ENCODE measurements at regions not wholly inside any gene's neighbourhood (a gene's known extent, or its start where the extent isn't known, plus 50 kb on each side); places are given as distances from the start of the nearest gene placed in this dataset.

- Mint-ChIP-seq H3K27me3 (peaks cover 0 to 3% of the 10 kb centered on the region in 2 donors), H3K36me3 (no peaks in the 10 kb centered on the region), H3K9me3 (peaks cover 0 to 2% (median 0%) of the 10 kb centered on the region in 5 donors), H3K4me1 (no peaks in the 10 kb centered on the region), H3K27ac (no peak overlapping the region), H3K4me3 (no peak overlapping the region)
- no peak overlapping the region for H3K4me3 ChIP-seq (ENCODE audit: low read length)
- H3K27ac ChIP-seq (ENCODE audit: low read depth, low read length) = no peak overlapping the region
- ChIA-PET CTCF (no interaction called here), POLR2A (no interaction called here)
- H3K9me3 ChIP-seq (ENCODE audit: low read length) = no peaks in the 10 kb centered on the region
- no peaks in the 10 kb centered on the region for H3K4me1 ChIP-seq (ENCODE audit: insufficient read depth, low read length)
- DNase-seq = no peak
- H3K36me3 ChIP-seq (ENCODE audit: insufficient read depth, low read length) = no peaks in the 10 kb centered on the region
- H3K27me3 ChIP-seq (ENCODE audit: insufficient read depth, low read length, poor library complexity, severe bottlenecking) = no peaks in the 10 kb centered on the region
These were observed 222.1 kb downstream of the NUAK1 start for GRCh38 chr12:105916760-105917039.

DNA sequence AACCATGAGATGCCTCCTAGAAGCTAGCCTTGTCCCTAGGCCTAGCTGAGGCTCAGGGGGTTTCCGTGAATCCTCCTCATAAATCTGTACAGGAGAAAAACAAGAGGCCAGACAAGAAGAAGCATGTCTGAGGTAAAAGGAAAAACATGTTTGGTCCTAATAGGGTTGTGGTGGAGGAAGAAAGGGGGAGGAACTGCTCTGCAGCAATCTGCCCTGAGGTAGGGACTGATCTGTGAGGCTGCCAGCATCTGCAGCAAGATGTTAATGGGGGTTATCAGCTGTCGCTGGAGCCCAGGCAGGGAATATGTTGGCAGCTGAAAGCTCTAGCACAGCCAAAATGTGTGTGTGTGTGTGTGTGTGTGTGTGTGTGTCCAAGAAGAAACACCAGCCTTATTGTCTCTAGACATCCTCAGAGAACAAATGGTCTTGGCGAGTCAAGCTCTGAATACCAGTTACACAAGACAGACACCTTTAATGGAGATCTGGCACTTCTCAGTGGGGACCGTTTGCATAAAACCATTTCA is 218.5 kb downstream of the NUAK1 start:
- Mint-ChIP-seq H3K9me3 (peaks cover 0 to 2% (median 0%) of the 10 kb centered on the region in 5 donors), H3K27me3 (peaks cover 0 to 2% of the 10 kb centered on the region in 2 donors), H3K4me1 (no peaks in the 10 kb centered on the region), H3K27ac (no peak overlapping the region), H3K4me3 (no peak overlapping the region), H3K36me3 (no peaks in the 10 kb centered on the region)
- no peaks in the 10 kb centered on the region for H3K4me1 ChIP-seq (ENCODE audit: insufficient read depth, low read length)
- no peak overlapping the region for H3K4me3 ChIP-seq (ENCODE audit: low read length)
- ChIA-PET CTCF (no interaction called here), POLR2A (interaction anchor here (0.7 kb wide), 1 partner anchor 21 kb away, joined by 3 read pairs; no protein-coding TSS in a partner anchor)
- no peak overlapping the region for H3K27ac ChIP-seq (ENCODE audit: low read depth, low read length)
- H3K36me3 ChIP-seq (ENCODE audit: insufficient read depth, low read length) = no peaks in the 10 kb centered on the region
- no peaks in the 10 kb centered on the region for H3K27me3 ChIP-seq (ENCODE audit: insufficient read depth, low read length, poor library complexity, severe bottlenecking)
- H3K9me3 ChIP-seq (ENCODE audit: low read length) = no peaks in the 10 kb centered on the region
- no peak for DNase-seq

DNA sequence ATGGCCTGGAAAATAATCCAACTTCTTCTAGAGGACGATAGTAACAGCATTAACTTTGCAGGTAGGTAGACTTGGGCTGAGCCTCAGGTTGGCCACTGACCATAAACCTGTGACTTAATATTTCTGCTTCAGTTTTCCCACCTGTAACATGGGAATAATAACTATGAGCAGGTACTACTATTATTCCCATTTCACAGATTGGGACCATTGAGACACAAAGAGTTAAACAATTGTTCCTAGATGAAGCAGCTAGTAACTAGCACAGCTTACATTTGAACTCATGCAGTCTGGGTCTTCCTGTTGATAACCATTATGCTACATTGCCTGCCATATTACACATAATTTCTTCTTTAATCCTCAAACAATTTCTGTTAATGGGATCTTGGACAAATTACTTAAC is 217.7 kb downstream of the NUAK1 start:
- H3K9me3 Mint-ChIP-seq = no peaks in the 10 kb centered on the region
- no peak for DNase-seq
- no peaks in the 10 kb centered on the region for H3K36me3 Mint-ChIP-seq
- no peaks in the 10 kb centered on the region for H3K27me3 ChIP-seq (ENCODE audit: insufficient read depth, low read length, poor library complexity, severe bottlenecking)
- peaks cover 0 to 2% of the 10 kb centered on the region in 2 donors for H3K27me3 Mint-ChIP-seq
- no peaks in the 10 kb centered on the region for H3K4me1 ChIP-seq (ENCODE audit: insufficient read depth, low read length)
- POLR2A ChIA-PET = interaction anchor here (0.7 kb wide), 1 partner anchor 22 kb away, joined by 3 read pairs; no protein-coding TSS in a partner anchor
- H3K4me3 ChIP-seq (ENCODE audit: low read length) = no peak overlapping the region
- no peak overlapping the region for H3K27ac Mint-ChIP-seq
- H3K27ac ChIP-seq (ENCODE audit: low read depth, low read length) = no peak overlapping the region
- H3K9me3 ChIP-seq (ENCODE audit: low read length) = no peaks in the 10 kb centered on the region
- no peak overlapping the region for H3K4me3 Mint-ChIP-seq
- no peaks in the 10 kb centered on the region for H3K36me3 ChIP-seq (ENCODE audit: insufficient read depth, low read length)
- no peaks in the 10 kb centered on the region for H3K4me1 Mint-ChIP-seq
- CTCF ChIA-PET = no interaction called here

GRCh38 chr12:105921872-105922669 is 216.7 kb downstream of the NUAK1 start:
- Histone ChIP-seq H3K4me3 (ENCODE audit: low read length) (no peak overlapping the region), H3K36me3 (ENCODE audit: insufficient read depth, low read length) (no peaks in the 10 kb centered on the region), H3K9me3 (ENCODE audit: low read length) (no peaks in the 10 kb centered on the region), H3K27ac (ENCODE audit: low read depth, low read length) (no peak overlapping the region), H3K27me3 (ENCODE audit: insufficient read depth, low read length, poor library complexity, severe bottlenecking) (no peaks in the 10 kb centered on the region), H3K4me1 (ENCODE audit: insufficient read depth, low read length) (no peaks in the 10 kb centered on the region)
- Mint-ChIP-seq H3K4me3 (no peak overlapping the region), H3K9me3 (peaks cover 0 to 3% (median 0%) of the 10 kb centered on the region in 5 donors), H3K36me3 (no peaks in the 10 kb centered on the region), H3K4me1 (no peaks in the 10 kb centered on the region), H3K27ac (no peak overlapping the region), H3K27me3 (peaks cover 0 to 2% of the 10 kb centered on the region in 2 donors)
- ChIA-PET POLR2A (no interaction called here), CTCF (no interaction called here)
- DNase-seq = no peak

DNA sequence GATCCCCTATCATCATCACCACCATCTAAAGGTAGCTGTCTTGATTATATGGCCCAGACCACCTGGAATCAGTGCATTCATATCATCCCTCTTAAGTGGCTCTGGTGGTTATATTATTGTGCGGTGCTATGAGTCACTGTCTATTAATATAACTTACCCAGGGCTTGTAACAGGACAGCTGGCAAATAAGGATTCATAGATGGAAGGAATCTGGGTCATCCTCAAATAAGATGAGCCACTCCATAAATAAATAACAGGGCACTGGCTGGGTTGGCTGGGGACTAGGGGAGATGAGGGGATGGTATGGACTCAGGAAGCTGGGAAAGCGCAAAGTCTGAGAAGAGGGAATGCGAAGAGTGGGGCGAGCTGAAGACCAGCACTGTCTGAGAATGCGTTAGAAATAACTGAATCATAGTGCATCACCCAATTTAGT is 216.1 kb downstream of the NUAK1 start:
- H3K27me3 Mint-ChIP-seq = peaks cover 0 to 2% of the 10 kb centered on the region in 2 donors
- no peak for DNase-seq
- no peak overlapping the region for H3K27ac Mint-ChIP-seq

GRCh38 chr12:105924526-105925208 is 214.1 kb downstream of the NUAK1 start:
- DNase-seq = no peak
- Histone ChIP-seq H3K4me3 (ENCODE audit: low read length) (no peak overlapping the region), H3K9me3 (ENCODE audit: low read length) (no peaks in the 10 kb centered on the region), H3K27me3 (ENCODE audit: insufficient read depth, low read length, poor library complexity, severe bottlenecking) (no peaks in the 10 kb centered on the region), H3K4me1 (ENCODE audit: insufficient read depth, low read length) (no peaks in the 10 kb centered on the region), H3K36me3 (ENCODE audit: insufficient read depth, low read length) (no peaks in the 10 kb centered on the region), H3K27ac (ENCODE audit: low read depth, low read length) (no peak overlapping the region)
- Mint-ChIP-seq H3K27ac (no peak overlapping the region), H3K9me3 (peaks cover 0 to 4% (median 0%) of the 10 kb centered on the region in 5 donors), H3K4me3 (no peak overlapping the region), H3K36me3 (no peaks in the 10 kb centered on the region), H3K4me1 (no peaks in the 10 kb centered on the region), H3K27me3 (peaks cover 0 to 2% of the 10 kb centered on the region in 2 donors)
- ChIA-PET CTCF (no interaction called here), POLR2A (no interaction called here)

More for the DNA sequence above, 216.1 kb downstream of the NUAK1 start:
- Histone ChIP-seq H3K36me3 (ENCODE audit: insufficient read depth, low read length) (no peaks in the 10 kb centered on the region), H3K27me3 (ENCODE audit: insufficient read depth, low read length, poor library complexity, severe bottlenecking) (no peaks in the 10 kb centered on the region), H3K4me3 (ENCODE audit: low read length) (no peak overlapping the region), H3K9me3 (ENCODE audit: low read length) (no peaks in the 10 kb centered on the region), H3K4me1 (ENCODE audit: insufficient read depth, low read length) (no peaks in the 10 kb centered on the region), H3K27ac (ENCODE audit: low read depth, low read length) (no peak overlapping the region)
- Mint-ChIP-seq H3K9me3 (peaks cover 0 to 3% (median 0%) of the 10 kb centered on the region in 5 donors), H3K36me3 (no peaks in the 10 kb centered on the region), H3K4me3 (no peak overlapping the region), H3K4me1 (no peaks in the 10 kb centered on the region)
- POLR2A ChIA-PET = no interaction called here
- CTCF ChIA-PET = no interaction called here

DNA sequence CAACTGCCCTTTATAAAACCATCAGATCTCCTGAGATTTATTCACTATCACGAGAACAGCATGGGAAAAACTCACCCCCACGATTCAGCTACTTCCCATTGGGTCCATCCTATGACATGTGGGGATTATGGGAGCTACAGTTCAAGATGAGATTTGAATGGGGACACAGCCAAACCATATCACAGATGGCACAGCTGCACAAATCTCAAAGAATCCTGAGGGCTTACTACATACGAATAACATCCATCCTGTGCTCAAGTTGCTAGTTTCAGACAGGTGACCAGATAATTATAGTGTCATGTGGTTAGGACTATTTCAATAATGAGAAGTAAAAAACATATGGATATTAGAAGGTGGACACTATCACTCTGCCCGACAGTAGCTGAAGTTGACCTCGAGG is 211.2 kb downstream of the NUAK1 start:
- ChIA-PET POLR2A (no interaction called here), CTCF (no interaction called here)
- no peaks in the 10 kb centered on the region for H3K27me3 ChIP-seq (ENCODE audit: insufficient read depth, low read length, poor library complexity, severe bottlenecking)
- H3K36me3 ChIP-seq (ENCODE audit: insufficient read depth, low read length) = no peaks in the 10 kb centered on the region
- no peak overlapping the region for H3K27ac ChIP-seq (ENCODE audit: low read depth, low read length)
- no peaks in the 10 kb centered on the region for H3K4me1 Mint-ChIP-seq
- peaks cover 0 to 7% (median 0%) of the 10 kb centered on the region in 5 donors for H3K9me3 Mint-ChIP-seq
- H3K9me3 ChIP-seq (ENCODE audit: low read length) = no peaks in the 10 kb centered on the region
- DNase-seq = no peak
- H3K27me3 Mint-ChIP-seq = no peaks in the 10 kb centered on the region
- no peaks in the 10 kb centered on the region for H3K4me1 ChIP-seq (ENCODE audit: insufficient read depth, low read length)
- no peaks in the 10 kb centered on the region for H3K36me3 Mint-ChIP-seq
- no peak overlapping the region for H3K27ac Mint-ChIP-seq
- H3K4me3 Mint-ChIP-seq = no peak overlapping the region
- no peak overlapping the region for H3K4me3 ChIP-seq (ENCODE audit: low read length)

- Mint-ChIP-seq H3K4me3 (no peak overlapping the region), H3K36me3 (no peaks in the 10 kb centered on the region), H3K27me3 (no peaks in the 10 kb centered on the region), H3K4me1 (no peaks in the 10 kb centered on the region), H3K9me3 (peaks cover 0 to 7% (median 0%) of the 10 kb centered on the region in 5 donors), H3K27ac (no peak overlapping the region)
- Histone ChIP-seq H3K27me3 (ENCODE audit: insufficient read depth, low read length, poor library complexity, severe bottlenecking) (no peaks in the 10 kb centered on the region), H3K9me3 (ENCODE audit: low read length) (no peaks in the 10 kb centered on the region), H3K4me3 (ENCODE audit: low read length) (no peak overlapping the region), H3K27ac (ENCODE audit: low read depth, low read length) (no peak overlapping the region), H3K36me3 (ENCODE audit: insufficient read depth, low read length) (no peaks in the 10 kb centered on the region), H3K4me1 (ENCODE audit: insufficient read depth, low read length) (no peaks in the 10 kb centered on the region)
- POLR2A ChIA-PET = no interaction called here
- CTCF ChIA-PET = no interaction called here
- DNase-seq = no peak
These were observed 210.3 kb downstream of the NUAK1 start for GRCh38 chr12:105928436-105928835.
